SH-SY5Y (cell line): ENCODE measurements at regions not wholly inside any gene's neighbourhood (a gene's known extent, or its start where the extent isn't known, plus 50 kb on each side); places are given as distances from the start of the nearest gene placed in this dataset.

ENCODE experiments used
- GATA2 ChIP-seq: IDR thresholded peaks from 2 replicates; pipeline ENCODE4 v1.6.1; 2011; ENCODE audit warnings: mild to moderate bottlenecking, low read depth, low read length
- GATA3 ChIP-seq: IDR thresholded peaks from 2 replicates; pipeline ENCODE4 v1.6.1; 2011; ENCODE audit warnings: low read depth, mild to moderate bottlenecking, low read length, moderate library complexity

DNA sequence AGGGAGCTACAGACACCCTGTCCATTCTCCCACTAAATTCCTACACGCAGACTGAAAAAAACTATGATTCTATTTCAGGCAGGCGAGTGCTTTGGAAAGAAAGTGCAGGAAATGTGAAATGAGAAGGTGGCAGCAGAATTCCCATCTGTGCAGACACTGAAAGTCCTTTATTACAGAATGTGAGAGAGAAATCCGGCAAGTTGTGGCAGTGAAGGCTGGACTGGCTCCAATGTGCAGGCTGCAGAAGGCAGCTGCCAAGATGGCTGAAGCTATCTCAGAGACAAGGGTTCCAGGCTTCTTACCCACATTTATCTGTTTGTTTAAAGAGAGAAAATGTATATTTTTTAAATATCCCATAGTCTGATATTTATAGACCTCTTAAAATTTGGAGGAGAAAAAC, 161.8 kb upstream of the VLDLR start:
- no peak for TF ChIP-seq GATA3
- TF ChIP-seq GATA2: no peak
